ENCODE measurements at regions not wholly inside any gene's neighbourhood (a gene's known extent, or its start where the extent isn't known, plus 50 kb on each side); places are given as distances from the start of the nearest gene placed in this dataset.

DNA sequence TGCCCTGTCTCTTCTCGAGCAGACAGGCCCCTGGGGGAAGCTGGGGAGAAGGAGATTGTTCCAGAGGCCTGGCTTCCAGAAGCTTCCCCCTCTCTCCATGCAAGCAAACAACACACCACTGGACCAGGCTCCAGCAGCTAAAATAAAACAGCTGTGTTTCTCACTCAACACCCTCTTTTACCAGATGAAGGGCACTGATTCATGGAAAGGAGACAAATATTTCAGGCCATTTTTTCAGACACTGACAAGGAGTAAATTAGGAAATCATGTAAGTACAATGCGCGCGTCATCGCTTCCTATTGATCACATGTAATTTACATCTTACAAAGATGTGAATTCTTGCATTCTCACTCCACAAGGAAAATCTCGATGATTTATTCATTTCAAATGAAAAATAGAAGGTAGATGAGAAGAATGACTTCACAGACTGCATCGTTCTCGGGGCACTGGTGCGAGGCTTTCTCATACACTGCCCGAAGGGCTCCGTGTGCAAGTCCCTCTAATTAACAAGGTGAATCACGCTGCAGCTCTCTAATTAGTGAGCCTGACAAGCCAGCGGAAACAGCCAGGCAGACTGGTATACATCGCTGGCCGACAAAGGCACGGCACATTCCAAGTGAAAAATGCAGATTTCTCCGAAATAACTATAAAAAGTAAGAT lies 153.6 kb downstream of the KCTD15 start:
- Histone ChIP-seq H3K9ac (ENCODE audit: low read length) (no peak overlapping the region), H3K36me3 (ENCODE audit: control insufficient read depth, insufficient read depth, low read length, severe bottlenecking) (no peaks in the 10 kb centered on the region)
- peak; percentile 9 for DNase-seq (ENCODE audit: low read depth)

GRCh38 chr19:33953023-33953422 lies 156.4 kb downstream of the KCTD15 start:
- Histone ChIP-seq H3K36me3 (ENCODE audit: control insufficient read depth, insufficient read depth, low read length, severe bottlenecking) (no peaks in the 10 kb centered on the region), H3K4me3 (ENCODE audit: low read length) (no peak overlapping the region), H3K9ac (ENCODE audit: low read length) (no peak overlapping the region), H3K4me1 (ENCODE audit: control insufficient read depth, insufficient read depth, low read length) (no peaks in the 10 kb centered on the region), H3K27me3 (replicated peaks; ENCODE audit: control insufficient read depth, insufficient read depth, low read length) (peaks cover 6% of the 10 kb centered on the region), H3K9me3 (ENCODE audit: control insufficient read depth, low read length) (no peaks in the 10 kb centered on the region)
- no peak for DNase-seq (ENCODE audit: low read depth)

More for the DNA sequence above, 153.6 kb downstream of the KCTD15 start:
- Histone ChIP-seq H3K27me3 (replicated peaks; ENCODE audit: control insufficient read depth, insufficient read depth, low read length) (peaks cover 6% of the 10 kb centered on the region), H3K9me3 (ENCODE audit: control insufficient read depth, low read length) (peaks cover 2% of the 10 kb centered on the region), H3K4me3 (ENCODE audit: low read length) (no peak overlapping the region), H3K4me1 (ENCODE audit: control insufficient read depth, insufficient read depth, low read length) (no peaks in the 10 kb centered on the region)

DNA sequence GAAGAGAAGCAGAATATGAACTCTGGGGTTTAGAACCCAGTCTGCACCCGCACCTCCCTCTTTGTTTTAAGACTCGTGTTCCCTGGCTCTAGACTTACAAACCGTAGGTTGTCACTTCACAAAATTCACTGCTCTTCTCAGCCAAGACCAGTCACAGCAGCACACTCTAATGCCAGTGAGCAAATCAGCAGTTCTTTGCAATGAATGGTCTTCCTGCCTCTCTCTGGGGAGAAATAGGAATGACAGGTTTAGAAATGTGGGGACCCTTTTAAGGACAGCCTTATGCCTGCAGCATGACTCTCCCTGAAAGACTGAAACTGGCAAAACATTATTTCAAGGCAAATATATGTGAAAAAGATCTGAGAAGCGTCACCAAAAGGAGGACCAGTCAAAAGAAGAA lies 156.9 kb downstream of the KCTD15 start:
- Histone ChIP-seq H3K4me3 (ENCODE audit: low read length) (no peak overlapping the region), H3K27me3 (replicated peaks; ENCODE audit: control insufficient read depth, insufficient read depth, low read length) (peaks cover 6% of the 10 kb centered on the region), H3K4me1 (ENCODE audit: control insufficient read depth, insufficient read depth, low read length) (no peaks in the 10 kb centered on the region), H3K9ac (ENCODE audit: low read length) (no peak overlapping the region), H3K9me3 (ENCODE audit: control insufficient read depth, low read length) (no peaks in the 10 kb centered on the region), H3K36me3 (ENCODE audit: control insufficient read depth, insufficient read depth, low read length, severe bottlenecking) (no peaks in the 10 kb centered on the region)
- no peak for DNase-seq (ENCODE audit: low read depth)

DNA sequence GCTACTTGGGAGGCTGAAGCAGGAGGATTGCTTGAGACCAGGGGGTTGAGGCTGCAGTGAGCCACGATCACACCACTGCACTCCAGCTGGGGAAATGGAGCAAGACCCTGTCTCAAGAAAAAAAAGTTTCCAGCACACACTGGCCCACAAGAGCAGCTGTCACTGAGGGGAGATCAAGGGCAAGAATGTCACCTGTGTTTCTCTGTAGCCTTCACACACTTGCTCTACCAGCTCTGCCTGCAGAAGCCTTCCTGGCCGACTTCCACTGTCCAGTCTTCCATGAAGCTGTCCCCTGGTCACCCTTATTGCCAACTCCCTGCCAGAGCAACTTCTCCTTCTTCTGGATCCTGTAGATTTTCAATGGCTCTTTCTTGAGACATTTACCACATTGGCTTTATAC lies 158.0 kb downstream of the KCTD15 start:
- H3K4me1 ChIP-seq (ENCODE audit: control insufficient read depth, insufficient read depth, low read length), result no peaks in the 10 kb centered on the region
- H3K9ac ChIP-seq (ENCODE audit: low read length), result no peak overlapping the region
- peaks cover 6% of the 10 kb centered on the region for H3K27me3 ChIP-seq (replicated peaks; ENCODE audit: control insufficient read depth, insufficient read depth, low read length)
- H3K9me3 ChIP-seq (ENCODE audit: control insufficient read depth, low read length), result no peaks in the 10 kb centered on the region
- no peak for DNase-seq (ENCODE audit: low read depth)
- H3K4me3 ChIP-seq (ENCODE audit: low read length), result no peak overlapping the region
- H3K36me3 ChIP-seq (ENCODE audit: control insufficient read depth, insufficient read depth, low read length, severe bottlenecking), result no peaks in the 10 kb centered on the region

- H3K27me3 ChIP-seq (replicated peaks; ENCODE audit: control insufficient read depth, insufficient read depth, low read length), result peaks cover 2% of the 10 kb centered on the region
- no peak overlapping the region for H3K4me3 ChIP-seq (ENCODE audit: low read length)
- H3K9ac ChIP-seq (ENCODE audit: low read length), result no peak overlapping the region
- no peak for DNase-seq (ENCODE audit: low read depth)
- no peaks in the 10 kb centered on the region for H3K36me3 ChIP-seq (ENCODE audit: control insufficient read depth, insufficient read depth, low read length, severe bottlenecking)
- H3K4me1 ChIP-seq (ENCODE audit: control insufficient read depth, insufficient read depth, low read length), result no peaks in the 10 kb centered on the region
- no peaks in the 10 kb centered on the region for H3K9me3 ChIP-seq (ENCODE audit: control insufficient read depth, low read length)
Observed at GRCh38 chr19:33956941-33957340, 160.3 kb downstream of the KCTD15 start.

DNA sequence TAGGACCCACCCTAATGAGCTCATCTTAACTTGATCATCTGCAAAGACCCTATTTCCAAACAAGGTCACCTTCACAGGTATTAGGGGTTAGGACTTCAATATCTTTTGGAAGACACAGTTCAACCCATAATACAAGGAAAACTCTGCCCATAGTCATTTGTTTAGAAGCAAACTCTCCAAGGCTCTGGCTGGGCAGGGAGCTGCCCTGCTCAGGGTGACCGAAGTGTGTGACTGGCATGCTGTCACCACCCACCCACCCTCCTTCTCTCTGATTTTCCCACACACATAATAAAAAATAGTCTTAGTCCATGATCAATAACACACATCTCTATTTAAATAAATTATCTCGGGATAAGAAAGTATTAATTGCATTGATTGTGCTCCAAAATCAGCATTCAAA lies 161.1 kb downstream of the KCTD15 start:
- DNase-seq (ENCODE audit: low read depth), result no peak
- Histone ChIP-seq H3K9me3 (ENCODE audit: control insufficient read depth, low read length) (no peaks in the 10 kb centered on the region), H3K36me3 (ENCODE audit: control insufficient read depth, insufficient read depth, low read length, severe bottlenecking) (no peaks in the 10 kb centered on the region), H3K4me3 (ENCODE audit: low read length) (no peak overlapping the region), H3K4me1 (ENCODE audit: control insufficient read depth, insufficient read depth, low read length) (no peaks in the 10 kb centered on the region), H3K27me3 (replicated peaks; ENCODE audit: control insufficient read depth, insufficient read depth, low read length) (peaks cover 2% of the 10 kb centered on the region), H3K9ac (ENCODE audit: low read length) (no peak overlapping the region)

- DNase-seq (ENCODE audit: low read depth), result no peak
- Histone ChIP-seq H3K9ac (ENCODE audit: low read length) (no peak overlapping the region), H3K4me3 (ENCODE audit: low read length) (no peak overlapping the region), H3K27me3 (replicated peaks; ENCODE audit: control insufficient read depth, insufficient read depth, low read length) (no peaks in the 10 kb centered on the region), H3K9me3 (ENCODE audit: control insufficient read depth, low read length) (no peaks in the 10 kb centered on the region), H3K4me1 (ENCODE audit: control insufficient read depth, insufficient read depth, low read length) (no peaks in the 10 kb centered on the region), H3K36me3 (ENCODE audit: control insufficient read depth, insufficient read depth, low read length, severe bottlenecking) (no peaks in the 10 kb centered on the region)
Observed at GRCh38 chr19:33960566-33960965, 163.9 kb downstream of the KCTD15 start.

DNA sequence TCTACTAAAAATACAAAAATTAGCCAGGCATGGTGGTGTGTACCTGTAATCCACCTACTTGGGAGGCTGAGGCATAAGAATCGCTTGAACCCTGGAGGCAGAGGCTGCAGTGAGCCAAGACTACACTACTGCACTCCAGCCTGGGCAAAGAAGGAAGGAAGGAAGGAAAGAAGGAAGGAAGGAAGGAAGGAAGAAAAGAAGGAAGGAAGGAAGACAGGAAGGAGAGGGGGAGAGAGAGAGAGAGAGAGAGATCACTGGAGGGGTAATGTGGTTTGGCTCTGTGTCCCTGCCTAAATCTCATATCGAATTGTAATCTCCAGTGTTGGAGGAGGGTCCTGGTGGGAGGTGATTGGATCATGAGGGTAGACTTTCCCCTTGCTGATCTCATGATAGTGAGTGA lies 165.5 kb downstream of the KCTD15 start:
- Histone ChIP-seq H3K9ac (ENCODE audit: low read length) (no peak overlapping the region), H3K4me1 (ENCODE audit: control insufficient read depth, insufficient read depth, low read length) (no peaks in the 10 kb centered on the region), H3K27me3 (replicated peaks; ENCODE audit: control insufficient read depth, insufficient read depth, low read length) (no peaks in the 10 kb centered on the region), H3K36me3 (ENCODE audit: control insufficient read depth, insufficient read depth, low read length, severe bottlenecking) (no peaks in the 10 kb centered on the region), H3K9me3 (ENCODE audit: control insufficient read depth, low read length) (peaks cover 10% of the 10 kb centered on the region), H3K4me3 (ENCODE audit: low read length) (no peak overlapping the region)
- DNase-seq (ENCODE audit: low read depth), result no peak

DNA sequence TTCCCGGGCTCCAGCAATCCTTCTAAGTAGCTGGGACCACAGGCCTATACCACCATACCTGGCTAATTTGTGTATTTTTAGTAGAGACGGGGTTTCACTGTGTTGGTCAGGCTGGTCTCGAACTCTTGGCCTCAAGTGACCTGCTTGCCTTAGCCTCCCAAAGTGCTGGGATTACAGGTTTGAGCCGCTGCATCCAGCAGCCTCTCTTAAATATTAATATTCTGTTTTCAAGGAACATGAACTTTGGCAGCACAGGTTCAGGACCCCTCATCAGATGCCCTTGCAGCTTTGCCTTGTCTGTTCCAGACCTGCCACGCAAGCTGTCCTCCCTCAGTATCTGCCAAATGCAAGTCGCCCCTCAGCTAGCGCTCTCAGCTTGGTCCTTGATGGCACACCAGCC lies 166.8 kb downstream of the KCTD15 start:
- H3K9me3 ChIP-seq (ENCODE audit: control insufficient read depth, low read length), result peaks cover 20% of the 10 kb centered on the region
- H3K4me3 ChIP-seq (ENCODE audit: low read length), result no peak overlapping the region
- no peak overlapping the region for H3K9ac ChIP-seq (ENCODE audit: low read length)
- H3K4me1 ChIP-seq (ENCODE audit: control insufficient read depth, insufficient read depth, low read length), result no peaks in the 10 kb centered on the region
- H3K27me3 ChIP-seq (replicated peaks; ENCODE audit: control insufficient read depth, insufficient read depth, low read length), result no peaks in the 10 kb centered on the region
- no peaks in the 10 kb centered on the region for H3K36me3 ChIP-seq (ENCODE audit: control insufficient read depth, insufficient read depth, low read length, severe bottlenecking)
- no peak for DNase-seq (ENCODE audit: low read depth)

DNA sequence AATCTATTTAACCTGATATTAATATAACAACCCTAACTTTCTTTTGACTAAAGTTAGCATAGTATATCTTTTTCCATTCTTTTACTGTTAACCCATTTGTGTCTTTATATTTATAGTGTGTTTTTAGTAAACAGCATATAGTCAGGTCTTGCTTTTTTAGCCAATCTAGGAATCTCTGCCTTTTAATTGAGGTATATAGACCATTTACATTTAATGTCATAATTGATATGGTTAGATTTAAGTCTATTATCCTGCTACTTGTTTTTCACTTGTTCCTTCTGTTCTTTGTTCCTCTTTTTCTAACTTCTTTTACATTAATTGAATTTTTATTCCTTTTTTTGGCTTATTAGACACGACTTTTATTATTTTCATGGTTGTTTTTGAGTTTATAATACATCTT lies 174.4 kb downstream of the KCTD15 start:
- Histone ChIP-seq H3K9ac (ENCODE audit: low read length) (no peak overlapping the region), H3K9me3 (ENCODE audit: control insufficient read depth, low read length) (peaks cover 40% of the 10 kb centered on the region), H3K36me3 (ENCODE audit: control insufficient read depth, insufficient read depth, low read length, severe bottlenecking) (no peaks in the 10 kb centered on the region), H3K4me3 (ENCODE audit: low read length) (no peak overlapping the region), H3K4me1 (ENCODE audit: control insufficient read depth, insufficient read depth, low read length) (no peaks in the 10 kb centered on the region), H3K27me3 (replicated peaks; ENCODE audit: control insufficient read depth, insufficient read depth, low read length) (no peaks in the 10 kb centered on the region)
- DNase-seq (ENCODE audit: low read depth), result no peak

- no peak for DNase-seq (ENCODE audit: low read depth)
- Histone ChIP-seq H3K4me1 (ENCODE audit: control insufficient read depth, insufficient read depth, low read length) (no peaks in the 10 kb centered on the region), H3K9me3 (ENCODE audit: control insufficient read depth, low read length) (peaks cover 1% of the 10 kb centered on the region), H3K27me3 (replicated peaks; ENCODE audit: control insufficient read depth, insufficient read depth, low read length) (no peaks in the 10 kb centered on the region), H3K4me3 (ENCODE audit: low read length) (no peak overlapping the region), H3K9ac (ENCODE audit: low read length) (no peak overlapping the region), H3K36me3 (ENCODE audit: control insufficient read depth, insufficient read depth, low read length, severe bottlenecking) (no peaks in the 10 kb centered on the region)
Observed at GRCh38 chr19:33977756-33978685, 181.4 kb downstream of the KCTD15 start.

Measured in adipocyte (in vitro differentiated cells).